ENCODE measurements at regions not wholly inside any gene's neighbourhood (a gene's known extent, or its start where the extent isn't known, plus 50 kb on each side); places are given as distances from the start of the nearest gene placed in this dataset.

GRCh38 chr2:182496596-182496995, 69.8 kb upstream of the PDE1A start:
- no peak for TF ChIP-seq POLR2A (IDR thresholded peaks at IDR 0.05)
- TF ChIP-seq CTCF (IDR thresholded peaks at IDR 0.05): no peak
- TF ChIP-seq POLR2AphosphoS5 (IDR thresholded peaks at IDR 0.05): no peak

Data from gastroesophageal sphincter (tissue), 3 donors.